Anterior cingulate cortex (tissue), 58 donors: ENCODE measurements at regions not wholly inside any gene's neighbourhood (a gene's known extent, or its start where the extent isn't known, plus 50 kb on each side); places are given as distances from the start of the nearest gene placed in this dataset.

Experiments
- DNase-seq, 58 donors: peaks; one replicate each; lab custom pipeline; 2025; lab: John Stamatoyannopoulos, UW

DNA sequence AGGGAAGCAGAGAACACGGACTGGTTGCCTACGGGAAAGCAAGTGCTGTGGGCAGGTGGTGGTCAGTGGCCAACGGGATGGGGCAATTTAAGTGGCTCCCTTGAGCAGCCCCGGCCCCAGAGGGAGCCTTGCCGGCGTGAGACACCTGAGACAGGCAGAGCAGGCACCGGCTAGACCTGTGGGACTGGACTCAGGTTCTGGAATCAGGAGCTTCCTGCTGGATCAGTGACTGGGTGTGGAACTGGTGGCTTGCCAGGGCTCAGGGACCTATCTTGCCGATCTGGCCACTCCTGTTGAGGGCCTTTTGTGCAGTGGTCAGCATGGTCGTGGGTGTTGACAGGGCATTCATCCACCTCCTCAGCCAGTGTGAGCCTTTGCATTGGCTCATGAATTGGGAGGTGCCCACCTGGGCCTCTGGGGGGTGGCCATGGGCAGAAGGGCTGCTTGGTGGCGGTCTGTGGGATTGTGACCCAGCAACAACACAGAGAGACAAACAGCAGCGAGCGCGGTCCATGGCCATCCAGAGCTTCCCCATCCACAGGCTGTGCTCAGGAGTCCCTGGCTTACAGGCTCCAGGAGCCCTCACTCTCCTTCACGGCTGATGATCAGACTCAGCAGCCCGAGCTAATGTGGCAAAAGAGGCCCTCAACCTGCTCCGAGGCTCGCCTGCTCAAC lies 85.4 kb upstream of the ZNF516 start:
- DNase-seq: no peak

DNA sequence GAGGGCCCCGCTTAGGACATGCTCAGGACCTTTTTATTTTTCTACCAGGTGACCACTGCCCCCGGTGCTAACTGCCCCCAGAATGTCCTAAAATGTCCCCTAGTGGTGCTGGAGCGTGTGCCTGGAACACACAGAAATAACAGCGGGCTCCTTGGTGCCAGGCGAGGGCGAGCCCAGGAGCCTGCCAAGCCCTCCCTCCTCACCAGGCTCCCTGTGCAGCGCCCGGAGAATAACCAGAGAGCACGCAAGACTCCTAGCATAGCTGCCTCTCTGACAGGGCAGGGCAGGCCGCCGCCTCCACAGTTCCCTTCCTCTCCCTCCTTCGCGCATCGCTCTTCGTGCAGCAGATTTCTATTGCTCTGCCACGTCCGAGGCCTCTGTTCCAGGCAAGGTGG lies 84.3 kb upstream of the ZNF516 start:
- DNase-seq: no peak

DNA sequence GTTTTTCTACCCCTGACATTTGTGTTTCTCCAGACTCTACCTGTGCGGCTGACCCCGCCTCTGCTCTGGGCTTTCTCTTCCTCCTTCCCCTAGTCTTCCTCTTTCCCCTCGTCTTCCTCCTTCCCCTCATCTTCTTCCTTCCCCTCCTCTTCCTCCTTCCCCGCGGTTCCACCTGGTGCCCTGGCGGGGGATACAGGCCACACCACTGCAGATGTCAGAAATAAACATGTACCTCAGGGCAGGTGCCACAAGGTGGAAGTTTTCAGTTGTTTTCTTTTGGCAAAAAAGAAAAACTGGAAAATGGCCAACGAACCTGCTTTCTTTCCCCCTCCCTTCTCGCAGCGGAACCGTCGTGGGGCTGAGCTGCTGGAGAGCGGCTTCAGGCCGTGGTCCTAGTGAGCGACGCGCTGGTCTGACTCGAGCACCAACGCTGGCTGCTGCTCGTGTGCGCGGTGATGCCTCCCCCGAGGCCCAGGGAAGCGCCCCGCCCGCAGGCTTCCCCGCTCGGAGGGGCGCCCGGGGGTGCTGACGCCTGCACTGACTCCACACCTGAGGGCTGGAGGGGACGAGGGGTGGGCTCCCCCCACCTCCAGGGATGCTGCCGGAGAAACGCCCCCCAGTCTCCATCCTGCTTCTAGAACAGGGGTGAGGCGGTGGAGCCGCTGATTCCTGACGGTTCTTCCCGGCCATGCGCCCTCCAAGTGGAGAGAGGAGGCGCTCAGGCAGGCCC lies 83.7 kb upstream of the ZNF516 start:
- DNase-seq: no peak

DNA sequence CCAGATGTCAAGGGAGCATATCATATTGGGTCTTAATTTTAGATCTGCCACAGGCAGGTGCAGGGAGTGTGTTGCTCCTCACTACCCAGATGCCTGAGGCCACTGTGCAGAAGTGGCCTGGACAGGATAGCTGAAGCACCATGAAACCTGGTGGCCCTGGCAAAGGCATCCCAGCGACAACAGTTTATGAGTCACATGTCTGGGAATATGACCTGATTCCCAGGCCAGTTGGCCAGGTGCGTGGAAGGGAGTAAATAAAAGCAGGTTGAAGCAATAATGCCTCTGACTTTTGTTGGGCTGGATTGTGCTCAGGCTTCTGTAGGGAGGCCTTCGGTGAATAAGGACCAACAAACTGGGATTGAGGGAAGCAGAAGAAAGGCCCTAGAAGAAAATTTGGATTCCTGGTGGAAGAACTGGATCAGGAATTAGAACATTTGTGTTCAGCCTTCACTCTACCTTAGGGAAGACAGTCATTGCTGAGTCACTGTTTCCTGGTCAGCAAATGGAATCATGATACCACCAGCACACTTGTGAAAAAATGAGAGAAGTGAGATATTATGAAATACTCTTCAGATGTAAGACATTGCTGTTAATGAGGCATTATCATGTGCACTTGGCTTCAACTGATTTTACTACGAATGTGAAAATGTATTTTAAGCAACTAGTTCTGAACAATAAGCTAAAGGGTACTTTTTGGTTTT lies 78.4 kb upstream of the ZNF516 start:
- DNase-seq: no peak

DNA sequence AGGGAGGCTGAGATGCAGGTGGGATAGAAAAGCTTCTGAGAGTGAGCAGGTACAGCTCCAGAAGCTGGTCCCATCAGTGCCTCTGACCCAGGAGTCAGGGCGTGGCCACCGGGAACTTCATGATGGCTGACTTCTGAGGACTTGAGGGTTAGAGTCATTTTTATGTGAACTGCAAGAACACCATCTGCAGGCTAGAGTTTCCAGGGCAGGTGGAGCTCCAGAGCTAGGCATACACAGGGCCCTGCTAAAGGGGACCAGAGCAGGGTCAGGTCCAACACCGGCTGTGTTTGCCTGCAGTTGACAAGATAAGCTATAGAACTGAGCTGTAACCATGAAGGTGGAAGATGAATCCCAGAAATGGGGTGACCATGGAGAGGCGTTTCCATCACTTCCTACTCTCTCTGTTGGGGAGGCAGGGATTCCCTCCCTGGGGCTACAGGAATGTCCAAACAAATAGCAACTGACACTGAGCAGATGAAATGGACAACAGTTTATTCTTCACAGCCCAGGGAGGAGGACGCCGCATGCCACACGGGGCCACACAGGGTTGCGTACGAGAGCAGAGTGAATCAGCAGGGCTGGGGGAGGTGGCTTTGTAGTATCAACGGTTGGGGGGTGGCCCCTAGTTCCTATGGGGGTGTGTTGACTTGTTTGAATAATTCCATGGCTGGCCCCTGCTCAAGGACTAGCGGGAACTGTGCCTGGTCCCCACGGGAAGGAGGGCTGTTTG lies 77.6 kb upstream of the ZNF516 start:
- no peak for DNase-seq

DNA sequence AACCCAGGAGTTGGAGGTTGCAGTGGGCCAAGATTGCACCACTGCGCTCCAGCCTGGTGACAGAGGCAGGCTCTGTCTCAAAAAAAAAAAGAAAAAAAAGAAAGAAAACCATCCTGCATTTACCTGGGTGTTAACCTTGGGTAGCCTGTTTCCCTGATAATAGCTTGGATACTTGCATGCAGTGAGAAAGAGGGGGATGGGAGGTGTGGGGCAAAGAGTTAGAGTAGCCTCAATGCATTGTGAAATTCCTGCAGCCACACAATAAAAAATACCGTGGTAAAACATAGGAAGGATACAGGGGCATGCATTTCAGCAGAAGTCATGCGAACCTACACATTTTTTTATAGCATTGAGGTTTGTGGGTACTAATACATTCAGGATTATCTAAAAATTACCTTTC lies 76.6 kb upstream of the ZNF516 start:
- no peak for DNase-seq

DNA sequence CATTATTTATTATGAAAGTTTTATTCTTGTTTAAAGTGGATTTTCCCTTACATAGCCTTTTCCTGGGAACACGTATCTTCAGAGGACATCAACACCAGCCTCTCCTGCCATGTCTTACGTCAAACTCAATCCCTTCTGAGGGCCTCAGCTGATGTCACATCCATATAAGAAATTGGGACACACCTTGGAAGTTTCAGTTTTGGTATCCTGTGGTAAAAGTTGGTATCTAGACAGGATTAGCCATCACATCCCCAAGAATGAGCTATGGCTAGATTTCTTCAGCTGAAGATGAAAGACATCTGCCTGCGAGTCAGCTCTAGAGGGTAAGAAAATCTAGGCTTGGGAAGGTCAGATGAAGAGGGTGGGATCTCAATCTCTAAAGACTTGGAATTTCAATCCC lies 75.8 kb upstream of the ZNF516 start:
- no peak for DNase-seq

DNA sequence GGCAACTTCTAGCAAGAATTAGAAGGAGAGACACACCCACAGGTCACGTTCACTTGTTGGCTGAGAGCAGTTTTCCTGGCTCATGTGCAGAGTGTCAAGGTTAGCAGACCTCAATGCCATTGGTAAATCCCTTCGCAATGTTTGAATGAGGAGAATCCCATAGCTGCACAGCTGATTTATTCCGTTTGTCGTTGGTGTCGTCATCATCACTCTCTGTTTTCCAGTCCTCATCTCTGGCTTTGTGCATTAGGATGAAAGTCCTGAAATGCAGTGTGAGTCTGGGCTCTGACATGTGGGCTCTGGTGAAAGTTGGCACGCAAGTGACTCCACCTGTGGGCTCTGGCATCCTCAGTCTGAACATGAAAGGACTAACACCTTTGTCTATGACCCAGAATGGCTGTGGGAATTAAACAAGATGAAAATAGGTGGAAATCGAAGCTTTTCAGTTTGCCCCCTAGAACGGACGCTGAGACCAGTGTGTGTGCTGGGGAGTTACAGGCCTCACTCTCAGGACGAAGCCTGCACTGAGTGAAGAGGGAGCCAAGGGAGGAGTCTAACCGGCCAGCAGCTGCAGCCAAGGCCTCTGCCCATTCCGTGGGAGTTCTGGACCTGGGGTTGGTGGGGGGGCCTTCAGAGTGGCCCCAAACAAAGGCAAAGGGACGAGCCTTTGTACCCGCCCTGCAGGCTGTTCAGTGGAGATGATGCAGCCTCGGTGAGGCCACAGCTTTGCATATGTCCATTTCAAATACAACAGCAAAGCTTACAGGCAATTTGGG lies 74.8 kb upstream of the ZNF516 start:
- DNase-seq: no peak

DNA sequence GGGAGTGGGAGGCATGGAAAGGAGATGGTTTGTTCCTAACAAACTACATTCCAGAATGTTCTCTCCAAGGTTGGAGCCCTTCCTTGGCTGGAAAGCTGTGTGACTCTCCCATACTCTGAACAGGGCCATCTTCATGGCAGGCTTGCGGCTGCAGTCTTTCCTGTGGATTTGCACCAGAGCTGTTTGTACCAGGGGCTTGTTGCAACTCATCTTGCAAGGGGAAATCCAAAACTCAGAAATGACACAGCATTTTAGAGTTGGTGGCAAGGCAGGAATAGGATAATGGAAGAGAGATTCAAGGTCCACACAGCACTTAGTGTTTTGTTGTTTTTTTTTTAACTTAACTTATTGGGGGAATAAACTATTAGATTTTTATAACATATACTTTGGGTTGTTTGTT lies 73.7 kb upstream of the ZNF516 start:
- no peak for DNase-seq

DNA sequence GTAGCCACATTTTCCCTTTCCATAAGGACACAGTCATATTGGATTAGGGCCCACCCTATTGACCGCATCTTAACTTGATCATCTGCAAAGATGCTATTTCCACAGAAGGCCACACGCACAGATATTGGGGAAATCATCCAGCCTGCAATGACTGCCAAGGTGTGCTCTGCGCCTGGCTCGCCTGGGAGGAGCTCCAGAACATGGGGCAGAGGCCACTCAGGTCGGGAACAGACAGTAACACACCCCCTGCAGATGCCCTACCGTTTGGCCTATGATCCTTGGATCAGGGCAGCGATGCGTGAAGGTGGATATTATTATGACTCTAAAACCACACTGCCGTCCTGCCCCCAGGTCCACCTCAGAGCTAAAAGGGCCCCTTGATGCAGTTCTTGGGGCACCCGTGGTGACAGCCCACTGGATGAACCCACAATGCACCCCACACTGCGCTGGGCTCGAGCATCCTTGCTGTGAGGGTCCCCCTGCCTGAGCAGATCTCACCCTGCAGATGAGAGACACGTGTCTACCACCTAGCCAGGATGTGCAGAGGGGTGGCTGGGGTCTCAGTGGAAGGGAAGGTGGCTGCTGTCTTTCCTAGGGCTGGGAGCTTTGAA lies 72.9 kb upstream of the ZNF516 start:
- DNase-seq: no peak

DNA sequence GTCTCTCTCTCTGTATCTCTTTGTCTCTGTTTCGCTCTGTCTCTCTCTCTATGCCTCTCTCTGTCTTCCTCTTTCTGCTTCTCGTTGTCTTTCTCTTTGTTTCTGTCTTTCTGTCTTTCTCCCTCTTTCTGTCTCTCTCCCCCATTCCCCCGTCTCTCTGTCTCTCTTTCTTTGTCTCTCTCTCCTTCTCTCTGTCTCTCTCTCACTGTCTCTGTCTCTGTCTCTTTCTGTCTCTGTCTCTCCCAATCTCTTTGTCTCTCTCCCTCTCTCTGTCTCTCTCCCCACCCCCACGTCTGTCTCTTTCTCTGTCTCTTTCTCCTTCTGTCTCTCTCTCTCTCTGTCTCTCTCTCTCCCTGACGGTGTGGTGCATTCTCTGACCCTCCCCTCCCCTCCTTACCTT lies 71.9 kb upstream of the ZNF516 start:
- DNase-seq: no peak

DNA sequence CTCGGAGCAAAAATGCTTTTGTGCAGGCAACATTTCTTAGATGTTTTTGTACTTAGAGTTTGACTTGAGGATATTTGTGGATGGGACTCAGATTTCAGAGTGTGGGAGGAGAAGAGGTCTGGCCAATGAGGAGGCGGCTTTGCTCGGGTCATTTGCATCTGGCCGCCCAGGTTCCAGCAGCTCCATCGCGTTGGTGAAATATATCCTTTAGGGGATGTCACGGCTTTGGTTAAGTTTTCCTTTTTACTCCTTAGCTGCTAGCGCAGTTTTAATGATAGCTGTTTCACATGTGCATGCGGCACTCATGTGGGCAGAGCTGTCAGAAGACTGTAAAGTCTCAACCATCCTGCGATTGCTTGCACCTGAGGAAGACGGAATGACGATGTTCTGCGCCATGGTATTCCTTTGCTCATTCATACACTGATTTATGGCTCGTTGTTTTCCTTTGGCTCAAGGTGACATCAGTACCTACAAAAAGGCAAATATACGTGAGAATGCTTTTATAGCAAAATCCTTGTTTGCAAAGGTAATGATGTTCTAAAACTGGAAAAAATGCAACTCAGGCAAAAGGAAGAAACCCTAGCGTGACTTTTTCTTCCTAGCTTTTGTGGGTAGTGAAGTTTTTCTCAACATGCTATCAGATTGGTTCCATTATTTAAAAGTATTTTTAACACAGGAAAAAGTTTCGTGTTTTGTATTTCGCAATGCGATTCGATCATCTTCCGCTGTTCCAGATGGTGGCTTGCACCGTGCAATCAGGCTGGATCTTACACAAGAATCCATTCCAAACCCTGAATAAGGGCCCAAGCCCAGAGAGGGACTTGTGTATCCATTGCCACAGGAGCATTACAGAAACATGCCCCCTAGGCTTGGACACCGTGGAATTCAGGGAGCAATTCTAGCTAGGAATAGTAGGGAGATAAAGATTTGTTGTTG lies 70.5 kb upstream of the ZNF516 start:
- DNase-seq: peak in 14 of 58 donors; percentile 8 to 25 (median 13)

DNA sequence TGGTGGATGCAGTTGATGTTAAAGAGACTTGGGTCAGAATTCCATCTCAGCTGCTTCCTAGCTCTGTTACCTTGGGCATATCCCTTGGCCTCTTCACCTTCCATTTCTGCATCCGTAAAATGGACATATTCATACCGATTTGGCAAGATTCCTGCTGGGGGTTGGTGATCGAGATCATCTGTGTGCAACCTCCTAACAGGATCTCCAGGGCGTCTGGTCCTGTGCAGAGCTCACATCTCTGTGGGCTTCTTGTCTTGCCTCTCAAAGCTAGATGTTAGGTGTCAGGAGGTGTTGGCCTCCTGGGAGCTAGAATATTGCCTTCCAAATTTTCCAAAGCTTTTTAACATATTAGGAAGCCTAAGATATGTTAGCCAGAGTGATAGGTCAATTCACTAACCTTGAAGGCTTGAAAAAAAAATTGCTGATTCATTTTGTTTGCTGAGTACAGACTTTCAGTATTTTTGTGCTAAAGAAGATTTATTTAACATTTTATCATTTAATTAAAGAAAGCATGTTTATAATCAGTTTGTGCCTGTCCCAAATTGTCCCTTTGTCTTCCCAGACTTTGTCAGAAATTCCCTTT lies 69.7 kb upstream of the ZNF516 start:
- no peak for DNase-seq

DNA sequence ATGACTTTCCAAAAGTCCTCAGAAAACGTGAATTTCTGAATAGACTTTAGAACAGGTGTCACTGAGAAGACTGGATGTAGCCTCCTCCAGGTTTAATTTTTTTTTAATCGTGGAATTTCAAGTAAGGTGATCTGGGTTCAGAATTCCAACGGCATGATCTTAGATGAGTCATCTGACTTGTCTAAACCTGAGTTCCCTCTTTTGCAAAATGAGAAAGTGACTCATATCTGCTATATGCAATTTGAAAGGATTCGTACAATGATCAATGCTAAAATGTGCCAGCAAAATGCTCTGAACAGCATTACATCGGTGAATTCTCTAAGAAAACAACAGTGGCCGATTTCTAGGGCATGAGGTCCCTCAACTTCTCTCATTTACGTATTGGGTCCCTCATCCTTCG lies 69.1 kb upstream of the ZNF516 start:
- no peak for DNase-seq

DNA sequence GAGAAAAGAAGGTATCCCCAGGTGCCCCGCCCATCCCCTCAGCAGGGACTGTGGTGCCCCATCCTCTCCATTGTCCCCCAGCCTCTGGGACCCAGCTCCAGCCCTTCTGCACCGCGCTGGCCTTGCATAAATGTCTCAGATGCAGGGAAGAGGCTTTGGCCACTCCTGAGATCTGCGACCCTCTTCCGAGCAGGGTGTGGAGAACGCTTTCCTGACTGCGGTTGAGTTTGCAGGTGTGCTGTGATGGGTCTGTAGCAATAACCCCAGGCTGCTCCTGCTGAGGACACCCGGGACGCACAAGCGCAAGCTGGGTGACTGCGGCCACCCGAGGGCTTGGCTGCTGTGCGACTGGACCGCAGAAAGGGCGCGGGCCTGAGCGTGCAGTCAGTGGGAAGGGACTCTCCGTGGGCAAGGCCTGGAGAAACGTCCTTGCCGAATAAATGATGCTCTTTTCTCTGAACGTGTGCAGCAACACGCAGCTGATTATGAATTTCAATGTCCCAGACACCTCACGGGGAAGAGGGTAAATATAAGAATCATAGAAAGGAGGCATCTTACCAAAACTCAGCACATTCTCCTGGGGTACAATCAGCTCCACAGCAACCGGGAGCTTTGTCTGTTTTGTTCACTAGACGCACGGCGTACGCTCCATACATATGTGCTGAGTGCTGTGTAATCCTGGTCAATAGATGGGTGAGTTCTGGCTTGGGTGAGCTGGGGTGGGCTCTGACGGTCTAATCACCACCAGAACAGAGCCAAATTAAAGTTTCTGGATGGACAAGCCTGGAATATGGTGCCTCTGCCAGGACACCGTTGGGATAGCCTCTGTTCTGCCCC lies 67.5 kb upstream of the ZNF516 start:
- no peak for DNase-seq

DNA sequence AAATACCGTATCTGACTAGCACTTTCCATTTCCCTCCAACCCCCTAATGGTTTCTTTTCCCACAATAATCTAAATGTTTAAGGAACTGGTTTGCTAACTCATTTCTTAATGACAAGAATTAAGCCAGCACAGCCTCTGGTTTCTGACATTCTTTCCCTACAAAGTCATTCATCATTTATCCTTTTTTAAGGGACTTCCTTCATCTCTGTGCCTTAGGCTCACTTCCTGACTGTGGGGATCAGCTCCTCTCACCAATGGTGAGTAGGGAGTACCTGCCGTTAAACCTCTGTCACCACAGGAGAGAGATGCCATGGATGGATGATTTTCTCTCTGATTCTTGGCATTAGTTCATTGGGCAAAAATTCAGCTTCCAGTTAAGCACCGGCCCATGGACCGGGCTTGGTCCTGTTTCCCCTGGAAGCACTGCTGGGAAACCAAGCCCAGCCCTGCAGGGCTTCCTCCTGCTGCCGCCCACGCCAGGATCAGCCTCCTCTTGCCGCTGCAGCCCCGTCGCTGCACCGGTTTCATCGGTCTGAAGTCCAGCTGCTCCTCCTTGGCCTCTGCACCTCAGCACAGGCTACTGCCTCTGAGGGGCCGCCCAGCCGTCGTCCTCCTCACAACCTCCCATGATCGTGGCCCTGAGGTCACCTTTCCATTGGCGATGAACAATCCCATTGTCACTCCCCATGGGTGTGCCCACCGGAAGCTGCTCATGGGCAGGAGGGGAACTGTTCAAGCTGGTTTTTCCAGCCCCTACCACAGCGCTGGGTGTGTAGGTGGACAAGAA lies 64.0 kb upstream of the ZNF516 start:
- no peak for DNase-seq
